ENCODE measurements at regions not wholly inside any gene's neighbourhood (a gene's known extent, or its start where the extent isn't known, plus 50 kb on each side); places are given as distances from the start of the nearest gene placed in this dataset.

DNA sequence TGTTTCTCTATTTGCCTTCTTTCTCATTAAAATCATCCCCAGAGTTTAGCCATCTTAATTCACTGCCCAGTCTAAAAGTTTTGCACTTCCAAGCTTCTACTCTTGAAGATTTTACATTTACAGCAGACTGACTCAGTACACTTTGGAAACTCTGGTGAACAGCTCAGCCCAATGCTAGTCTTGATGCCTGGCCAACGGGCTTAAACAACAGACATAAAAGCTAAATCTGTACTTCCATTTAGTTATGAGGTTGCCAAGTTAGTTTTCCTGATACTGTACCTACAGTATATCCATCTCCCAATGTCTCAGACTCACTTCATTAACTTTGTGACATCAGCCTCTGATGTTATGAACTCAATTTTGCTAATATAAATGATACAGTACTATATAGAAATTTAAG lies 891.8 kb upstream of the SOX9 start:
- TF ChIP-seq, protein P1, sequence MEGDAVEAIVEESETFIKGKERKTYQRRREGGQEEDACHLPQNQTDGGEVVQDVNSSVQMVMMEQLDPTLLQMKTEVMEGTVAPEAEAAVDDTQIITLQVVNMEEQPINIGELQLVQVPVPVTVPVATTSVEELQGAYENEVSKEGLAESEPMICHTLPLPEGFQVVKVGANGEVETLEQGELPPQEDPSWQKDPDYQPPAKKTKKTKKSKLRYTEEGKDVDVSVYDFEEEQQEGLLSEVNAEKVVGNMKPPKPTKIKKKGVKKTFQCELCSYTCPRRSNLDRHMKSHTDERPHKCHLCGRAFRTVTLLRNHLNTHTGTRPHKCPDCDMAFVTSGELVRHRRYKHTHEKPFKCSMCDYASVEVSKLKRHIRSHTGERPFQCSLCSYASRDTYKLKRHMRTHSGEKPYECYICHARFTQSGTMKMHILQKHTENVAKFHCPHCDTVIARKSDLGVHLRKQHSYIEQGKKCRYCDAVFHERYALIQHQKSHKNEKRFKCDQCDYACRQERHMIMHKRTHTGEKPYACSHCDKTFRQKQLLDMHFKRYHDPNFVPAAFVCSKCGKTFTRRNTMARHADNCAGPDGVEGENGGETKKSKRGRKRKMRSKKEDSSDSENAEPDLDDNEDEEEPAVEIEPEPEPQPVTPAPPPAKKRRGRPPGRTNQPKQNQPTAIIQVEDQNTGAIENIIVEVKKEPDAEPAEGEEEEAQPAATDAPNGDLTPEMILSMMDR (IDR thresholded peaks at IDR 0.05): no peak
- TF ChIP-seq EZH2 (IDR thresholded peaks at IDR 0.05; ENCODE audit: borderline replicate concordance, insufficient read depth, low read depth, low read length, poor library complexity, severe bottlenecking): no peak

Measured in B cell (primary cell).